ENCODE measurements at regions not wholly inside any gene's neighbourhood (a gene's known extent, or its start where the extent isn't known, plus 50 kb on each side); places are given as distances from the start of the nearest gene placed in this dataset.

- no peak for DNase-seq
Measured at GRCh38 chr4:138558886-138559285, 316.7 kb upstream of the SLC7A11 start.

- no peak for DNase-seq
Measured at GRCh38 chr4:138555584-138555983, 313.4 kb upstream of the SLC7A11 start.

GRCh38 chr4:138555108-138555507 is 313.0 kb upstream of the SLC7A11 start:
- no peak for DNase-seq

GRCh38 chr4:138553001-138553845 is 311.1 kb upstream of the SLC7A11 start:
- DNase-seq: no peak

GRCh38 chr4:138542191-138542776 is 300.1 kb upstream of the SLC7A11 start:
- DNase-seq: peak; percentile 39

GRCh38 chr4:138540056-138540800 is 298.1 kb upstream of the SLC7A11 start:
- DNase-seq: peak; percentile 15

- no peak for DNase-seq
Measured at GRCh38 chr4:138538743-138539142, 296.6 kb upstream of the SLC7A11 start.

- DNase-seq: peak; percentile 30
Measured at GRCh38 chr4:138537731-138538490, 295.8 kb upstream of the SLC7A11 start.

- peak; percentile 73 for DNase-seq
Measured at GRCh38 chr4:138535316-138535715, 293.2 kb upstream of the SLC7A11 start.

- peak; percentile 41 for DNase-seq
Measured at GRCh38 chr4:138522366-138522765, 280.2 kb upstream of the SLC7A11 start.

- DNase-seq: no peak
Measured at GRCh38 chr4:138521809-138522208, 279.7 kb upstream of the SLC7A11 start.

GRCh38 chr4:138519436-138519835 is 277.3 kb upstream of the SLC7A11 start:
- no peak for DNase-seq

- no peak for DNase-seq
Measured at GRCh38 chr4:138513535-138513934, 271.4 kb upstream of the SLC7A11 start.

- DNase-seq: peak; percentile 12
Measured at GRCh38 chr4:138512756-138513155, 270.6 kb upstream of the SLC7A11 start.

- DNase-seq: peak; percentile 19
Measured at GRCh38 chr4:138510053-138510452, 267.9 kb upstream of the SLC7A11 start.

- no peak for DNase-seq
Measured at GRCh38 chr4:138509346-138509745, 267.2 kb upstream of the SLC7A11 start.

- peak; percentile 53 for DNase-seq
Measured at GRCh38 chr4:138507522-138507921, 265.4 kb upstream of the SLC7A11 start.

GRCh38 chr4:138501614-138502013 is 259.5 kb upstream of the SLC7A11 start:
- no peak for DNase-seq

- DNase-seq: no peak
Measured at GRCh38 chr4:138500869-138501268, 258.7 kb upstream of the SLC7A11 start.

- DNase-seq: no peak
Measured at GRCh38 chr4:138499627-138500026, 257.5 kb upstream of the SLC7A11 start.

GRCh38 chr4:138494931-138495330 is 252.8 kb upstream of the SLC7A11 start:
- no peak for DNase-seq

- DNase-seq: no peak
Measured at GRCh38 chr4:138494116-138494515, 252.0 kb upstream of the SLC7A11 start.

- DNase-seq: no peak
Measured at GRCh38 chr4:138492176-138492575, 250.0 kb upstream of the SLC7A11 start.
